HG03097 (cell line): ENCODE measurements at regions not wholly inside any gene's neighbourhood (a gene's known extent, or its start where the extent isn't known, plus 50 kb on each side); places are given as distances from the start of the nearest gene placed in this dataset.

Source experiments
- ATAC-seq: cut with Tn5 transposase; IDR thresholded peaks from one replicate; pipeline ENCODE4 v1.9.1; 2021; ENCODE audit not compliant: unreplicated experiment, low FRiP score

DNA sequence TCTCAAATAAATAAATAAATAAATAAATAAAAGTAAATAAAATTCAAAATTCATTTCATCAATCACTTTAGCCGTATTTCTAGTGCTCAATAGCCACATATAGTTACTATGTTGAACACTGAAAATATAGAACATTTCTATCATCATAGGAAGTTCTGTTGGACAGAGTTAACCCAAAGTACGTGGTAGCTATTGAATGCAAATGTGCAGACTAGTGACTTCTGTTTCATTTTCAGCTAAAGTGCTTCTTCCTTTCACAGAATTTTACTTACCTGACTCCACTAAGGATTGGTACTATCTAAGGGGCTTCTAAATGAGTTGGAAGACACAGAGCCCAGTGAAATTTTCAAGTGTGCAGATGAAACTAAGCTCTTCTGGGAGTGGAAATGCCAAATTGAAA is 1208.3 kb downstream of the MAT2B start:
- ATAC-seq: no peak

- ATAC-seq: no peak
Measured at GRCh38 chr5:164721116-164721515, 1215.7 kb downstream of the MAT2B start.

DNA sequence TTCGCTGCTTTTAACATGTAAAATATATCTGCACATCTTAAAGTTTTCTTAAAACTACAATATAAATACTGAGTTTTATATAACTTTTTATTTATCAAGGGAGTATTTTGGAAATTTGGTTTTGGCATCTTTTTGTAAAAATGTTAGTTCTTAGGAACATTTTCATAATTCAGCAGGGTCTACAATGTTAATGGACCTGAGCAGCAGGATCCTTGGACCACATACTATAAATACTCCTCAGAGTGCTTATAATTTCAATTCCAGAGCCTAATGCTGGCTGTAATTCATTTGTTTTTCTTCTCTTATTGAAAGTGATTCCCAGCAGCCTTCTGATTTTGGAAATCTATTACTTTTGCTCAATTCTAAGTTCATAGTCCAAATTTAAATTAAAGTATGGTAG is 1216.2 kb downstream of the MAT2B start:
- ATAC-seq: no peak

DNA sequence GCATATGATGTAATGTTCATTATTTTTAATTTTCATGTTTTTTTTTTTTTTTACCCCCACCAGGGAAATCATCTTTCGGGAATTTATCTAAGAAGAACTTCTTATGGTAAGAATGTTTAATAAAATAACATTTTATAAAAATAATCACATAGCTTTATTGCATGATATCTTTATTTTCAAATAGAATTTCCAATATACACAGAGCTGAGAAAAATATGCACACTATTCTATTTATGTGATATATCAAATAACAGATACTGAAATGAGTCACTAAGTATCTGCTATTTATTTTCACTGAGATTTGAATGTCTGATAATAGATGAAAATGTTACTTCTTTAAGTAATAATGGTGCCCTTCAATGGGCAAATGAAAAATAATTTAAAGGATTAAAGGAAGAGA is 1217.3 kb downstream of the MAT2B start:
- ATAC-seq: no peak

DNA sequence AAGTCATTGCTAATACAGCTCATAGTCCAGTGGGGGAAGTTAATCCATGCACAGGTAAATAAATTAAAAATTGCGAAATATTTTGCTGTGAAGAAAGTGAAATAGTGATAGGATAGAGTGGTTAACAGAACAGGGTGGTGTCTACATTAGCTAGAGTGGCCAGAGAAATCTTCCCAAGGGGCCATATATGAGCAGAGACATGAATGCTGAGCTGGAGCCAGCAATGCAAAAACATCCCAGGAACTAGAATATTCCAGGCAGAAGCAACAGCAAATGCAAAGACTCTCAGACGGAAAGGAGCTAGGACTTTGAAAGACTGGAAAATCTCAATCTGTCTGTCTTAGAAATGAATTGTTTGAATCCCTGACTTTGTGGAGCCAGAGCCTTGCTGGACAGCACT is 1221.6 kb downstream of the MAT2B start:
- ATAC-seq: no peak

DNA sequence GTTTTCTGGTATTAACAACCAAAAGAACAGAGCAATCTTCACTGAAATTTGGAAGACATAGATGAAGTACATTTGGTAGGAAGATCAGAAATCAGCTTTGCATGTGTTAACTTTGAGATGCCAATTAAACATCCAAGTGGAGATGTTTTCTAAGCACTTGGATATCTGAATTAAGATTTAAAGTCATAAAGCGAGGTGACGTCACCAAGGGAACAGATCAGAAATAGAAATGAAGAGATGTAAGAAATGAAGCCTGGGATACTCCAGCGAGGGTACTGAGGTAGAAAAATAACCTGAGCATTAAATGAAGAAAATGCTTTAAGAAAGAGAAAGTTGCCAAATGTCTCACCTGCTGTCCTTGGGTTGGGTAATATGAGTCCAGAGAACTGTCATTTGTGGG is 1223.3 kb downstream of the MAT2B start:
- ATAC-seq: no peak

GRCh38 chr5:164735334-164735733 is 1229.9 kb downstream of the MAT2B start:
- ATAC-seq: no peak

DNA sequence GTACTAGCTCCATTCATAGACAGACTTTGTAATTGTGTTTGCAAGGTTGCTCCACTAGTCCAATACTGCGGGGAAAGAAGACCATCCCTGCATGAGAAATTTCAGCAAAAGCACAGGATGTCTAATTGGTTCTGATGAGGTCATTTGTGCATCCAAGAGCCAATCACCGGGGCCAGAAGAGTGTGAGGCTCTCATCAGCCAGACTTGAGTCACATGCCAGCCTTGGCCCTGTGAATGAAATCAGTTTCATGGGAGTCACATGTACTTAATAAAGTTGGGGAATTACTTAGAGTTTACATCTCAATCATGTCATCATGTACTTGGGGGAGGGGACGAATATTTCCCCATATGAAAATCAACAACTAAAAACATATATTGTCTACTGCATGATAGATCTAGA is 1236.0 kb downstream of the MAT2B start:
- ATAC-seq: peak; percentile 41

GRCh38 chr5:164742025-164742424 is 1236.6 kb downstream of the MAT2B start:
- peak; percentile 91 for ATAC-seq

GRCh38 chr5:164746723-164747122 is 1241.3 kb downstream of the MAT2B start:
- ATAC-seq: no peak

- ATAC-seq: no peak
Measured at GRCh38 chr5:164747371-164747770, 1242.0 kb downstream of the MAT2B start.

GRCh38 chr5:164748861-164749260 is 1243.4 kb downstream of the MAT2B start:
- peak; percentile 96 for ATAC-seq

- no peak for ATAC-seq
Measured at GRCh38 chr5:164753434-164753833, 1248.0 kb downstream of the MAT2B start.

GRCh38 chr5:164763206-164763605 is 1257.8 kb downstream of the MAT2B start:
- no peak for ATAC-seq

DNA sequence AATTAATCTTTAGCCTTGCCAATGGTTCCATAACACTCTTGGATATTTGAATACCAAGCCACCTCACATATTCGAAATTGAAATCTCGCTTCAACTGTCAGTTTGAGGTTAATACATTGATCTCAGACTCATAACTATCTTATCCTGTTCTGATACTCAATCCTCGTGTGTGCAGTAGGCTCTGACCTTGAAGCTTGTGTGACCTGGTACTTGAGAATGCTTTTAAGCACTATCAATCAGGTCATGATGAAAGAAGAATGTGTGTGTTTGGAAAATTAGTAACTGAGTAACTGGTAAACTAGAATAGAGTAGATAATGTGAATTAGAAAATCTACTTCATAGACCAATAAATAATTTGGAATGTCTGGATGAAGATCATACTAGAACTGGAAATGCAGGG is 1266.7 kb downstream of the MAT2B start:
- no peak for ATAC-seq

DNA sequence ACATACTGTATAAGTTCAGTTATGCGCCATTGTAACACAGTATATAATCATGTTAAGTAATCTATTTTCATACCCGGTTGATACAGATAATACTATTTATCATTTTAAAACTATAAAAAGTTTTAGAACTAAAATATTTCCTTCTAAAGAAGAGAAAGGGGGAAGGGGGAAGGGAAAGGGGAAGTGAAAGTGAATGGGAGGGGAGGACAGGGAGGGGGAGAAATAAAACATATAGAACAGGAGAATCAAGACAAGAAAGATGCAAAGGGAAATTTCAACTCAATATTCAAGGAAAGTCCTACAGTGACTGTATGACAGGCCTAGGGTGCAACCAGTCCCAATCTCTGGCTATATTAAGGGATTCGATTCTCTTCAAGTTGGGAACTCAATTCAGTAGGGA is 1278.8 kb downstream of the MAT2B start:
- no peak for ATAC-seq

DNA sequence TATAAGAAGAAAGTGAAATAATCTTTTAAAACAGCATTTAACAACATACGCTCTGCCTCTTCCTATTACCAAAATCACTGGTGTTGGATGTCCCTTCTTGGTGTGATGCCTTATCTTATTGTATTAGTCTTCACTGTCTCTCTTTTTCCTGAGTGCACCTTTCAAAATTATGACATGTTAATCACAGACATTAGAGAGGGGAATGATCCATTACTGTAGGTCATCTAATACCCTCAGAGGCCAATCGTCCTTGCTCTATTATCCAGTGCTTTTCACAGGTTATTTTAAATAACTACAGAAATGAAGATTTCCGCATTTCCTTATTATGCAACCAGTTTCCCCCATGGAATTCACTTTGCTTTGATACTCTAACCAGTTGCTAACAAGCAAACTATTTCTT is 1292.7 kb downstream of the MAT2B start:
- no peak for ATAC-seq

DNA sequence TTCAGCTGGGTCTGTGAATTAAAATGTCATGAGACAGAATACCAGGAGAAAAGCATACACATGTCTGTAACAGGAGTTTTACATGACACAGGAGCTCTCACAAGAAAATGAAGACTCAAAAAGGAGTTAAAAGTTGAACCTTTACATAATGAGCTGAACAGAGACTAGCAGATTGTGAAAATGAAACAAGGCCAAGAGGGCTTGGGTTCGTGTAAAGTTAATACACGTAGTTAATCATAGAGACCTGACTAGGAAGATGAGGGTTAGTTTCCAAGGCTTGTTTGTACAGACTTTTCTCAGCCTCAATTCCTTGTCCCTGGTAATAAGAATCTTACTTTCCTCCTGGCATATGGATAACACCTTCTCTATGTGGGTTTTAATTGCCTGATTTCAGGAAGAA is 1294.0 kb downstream of the MAT2B start:
- ATAC-seq: no peak

GRCh38 chr5:164801910-164802309 is 1296.5 kb downstream of the MAT2B start:
- no peak for ATAC-seq

DNA sequence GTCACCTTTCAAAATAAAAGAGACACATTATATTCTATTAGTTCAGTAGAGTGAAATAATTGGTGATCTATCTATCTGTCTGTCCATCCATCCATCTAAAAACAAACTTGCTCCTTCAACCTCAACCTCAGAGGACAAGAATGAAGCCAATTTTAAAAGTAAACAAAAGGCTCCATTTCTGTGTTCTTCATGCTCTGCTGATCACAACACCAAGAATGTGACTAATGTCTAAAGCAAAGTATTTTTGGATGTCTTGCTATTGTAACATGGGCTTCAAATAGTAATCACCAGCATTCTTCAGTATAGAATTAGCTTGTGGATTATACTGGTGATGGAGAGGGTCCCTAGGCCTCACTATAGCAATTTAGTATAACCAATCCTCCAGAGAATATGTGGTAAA is 1304.4 kb downstream of the MAT2B start:
- peak; percentile 78 for ATAC-seq

DNA sequence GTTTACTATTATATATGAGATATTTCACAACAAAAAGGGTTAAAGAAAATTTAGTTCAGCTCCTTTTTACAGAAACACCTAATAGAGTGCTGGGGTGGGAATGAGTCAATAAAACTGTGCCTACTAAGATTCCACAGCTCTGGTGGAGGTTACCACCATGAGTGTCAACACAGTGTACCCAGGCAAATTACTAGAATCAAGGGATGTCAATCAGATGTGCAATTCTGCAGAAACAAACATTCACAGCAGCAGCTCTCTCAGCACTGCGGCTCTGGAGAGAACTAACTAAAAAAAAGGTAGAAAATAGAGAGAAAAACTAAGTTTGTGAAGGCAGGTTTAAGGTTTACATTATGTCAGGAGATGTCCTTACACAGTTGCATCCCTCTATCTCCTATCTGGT is 1313.0 kb downstream of the MAT2B start:
- no peak for ATAC-seq

DNA sequence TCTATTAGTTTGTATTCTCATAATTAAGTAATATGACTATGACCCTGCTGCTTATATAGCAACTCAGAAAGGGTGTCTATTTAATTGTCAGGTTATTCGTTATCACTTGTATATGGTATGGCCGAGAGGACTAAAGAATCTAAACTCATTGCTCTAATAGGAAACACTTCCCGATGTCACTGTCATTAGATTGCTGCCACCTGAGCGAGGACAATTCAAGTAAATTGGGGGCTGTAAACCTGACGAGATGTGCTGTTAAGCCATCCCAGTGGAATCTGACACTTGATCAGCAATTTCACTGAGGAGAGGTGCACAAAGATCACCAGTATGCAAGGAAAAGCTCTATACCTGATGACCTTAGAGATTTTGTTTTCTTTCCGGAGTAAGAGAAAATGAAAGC is 1319.3 kb downstream of the MAT2B start:
- no peak for ATAC-seq

GRCh38 chr5:164832516-164832915 is 1327.1 kb downstream of the MAT2B start:
- no peak for ATAC-seq

DNA sequence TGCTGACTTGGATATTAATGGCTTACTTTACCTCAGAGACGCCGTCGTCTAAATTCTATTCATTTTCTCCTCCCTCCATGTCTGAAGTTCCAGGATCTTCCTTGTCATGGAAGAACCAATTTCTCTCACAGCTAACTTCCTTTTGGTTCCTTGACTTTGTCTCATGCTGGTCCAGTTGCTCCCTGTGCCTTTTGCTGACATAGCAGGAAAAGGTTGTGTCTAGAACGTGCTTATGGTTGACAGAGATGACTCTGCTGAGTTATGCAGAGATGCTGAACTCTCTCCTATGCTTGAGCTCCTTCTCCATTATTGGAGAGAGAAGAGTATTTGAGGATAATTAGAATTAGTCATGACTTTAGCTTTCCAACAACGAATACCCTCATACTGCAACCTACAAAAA is 1338.9 kb downstream of the MAT2B start:
- ATAC-seq: no peak
